ENCODE measurements at regions not wholly inside any gene's neighbourhood (a gene's known extent, or its start where the extent isn't known, plus 50 kb on each side); places are given as distances from the start of the nearest gene placed in this dataset.
"Not testable (repeated sequence)": the region's sequence is repeated elsewhere in the genome, so short reads cannot be mapped to it uniquely, and the experiment has no call there.

DNA sequence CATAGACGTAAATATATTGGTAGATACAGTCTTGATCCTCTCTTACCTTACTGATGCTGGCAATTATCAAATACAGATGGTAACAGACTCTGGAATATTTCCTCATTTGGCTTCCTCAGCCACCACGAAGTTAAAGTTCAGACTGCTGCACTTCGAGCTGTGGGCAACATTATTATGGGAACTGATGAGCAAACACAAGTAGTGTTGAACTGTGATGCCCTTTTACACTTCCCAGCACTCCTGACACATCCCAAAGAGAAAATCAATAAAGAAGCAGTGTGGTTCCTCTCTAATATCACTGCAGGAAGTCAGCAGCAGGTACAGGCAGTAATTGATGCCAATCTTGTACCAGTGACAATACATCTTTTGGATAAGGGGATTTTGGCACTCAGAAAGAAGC is 162.7 kb upstream of the NT5E start:
- Histone ChIP-seq H3K4me3 (ENCODE audit: low read length) (no peak overlapping the region), H4K5ac (ENCODE audit: low read length) (no peak overlapping the region)
- no CpG with 5 or more reads among the region's 3 CpGs for WGBS (ENCODE audit: extremely low coverage, insufficient coverage, low lambda C conversion rate)

GRCh38 chr6:85286507-85286906 is 163.4 kb upstream of the NT5E start:
- not testable (repeated sequence) for H3K4me3 ChIP-seq (ENCODE audit: low read length); H4K8ac ChIP-seq (ENCODE audit: low read depth, low read length); H3K79me2 ChIP-seq (ENCODE audit: control insufficient read depth, insufficient read depth, low read length); H3K9ac ChIP-seq (ENCODE audit: low read length); DNase-seq; H3K79me1 ChIP-seq (ENCODE audit: low read length); H3K36me3 ChIP-seq (ENCODE audit: control insufficient read depth, insufficient read depth, low read length); H3K4ac ChIP-seq (ENCODE audit: low read depth, low read length); H2BK15ac ChIP-seq (replicated peaks; ENCODE audit: low read depth); H3K27ac ChIP-seq (ENCODE audit: low read depth, low read length); H2BK120ac ChIP-seq (ENCODE audit: low read depth, low read length); H2AK5ac ChIP-seq (ENCODE audit: low read length); H4K5ac ChIP-seq (ENCODE audit: low read length); H3K23ac ChIP-seq (ENCODE audit: low read length); H3K56ac ChIP-seq (ENCODE audit: low read length); H3K27me3 ChIP-seq (ENCODE audit: insufficient read depth, low read length, poor library complexity); H3K4me2 ChIP-seq (ENCODE audit: low read length); H3K18ac ChIP-seq (ENCODE audit: low read length); H2BK5ac ChIP-seq (ENCODE audit: low read length); H3K4me1 ChIP-seq (ENCODE audit: control insufficient read depth, low read depth, low read length)

More for the DNA sequence above, 162.7 kb upstream of the NT5E start:
- no peak overlapping the region for H3K27ac ChIP-seq (ENCODE audit: low read depth, low read length)
- H3K27me3 ChIP-seq (ENCODE audit: insufficient read depth, low read length, poor library complexity): no peaks in the 10 kb centered on the region
- H3K23ac ChIP-seq (ENCODE audit: low read length): no peak overlapping the region
- no peak overlapping the region for H3K18ac ChIP-seq (ENCODE audit: low read length)
- no peaks in the 10 kb centered on the region for H3K4me1 ChIP-seq (ENCODE audit: control insufficient read depth, low read depth, low read length)
- H3K79me1 ChIP-seq (ENCODE audit: low read length): no peaks in the 10 kb centered on the region
- no peak overlapping the region for H3K56ac ChIP-seq (ENCODE audit: low read length)
- H3K9ac ChIP-seq (ENCODE audit: low read length): no peak overlapping the region
- no peak overlapping the region for H2BK5ac ChIP-seq (ENCODE audit: low read length)
- H4K8ac ChIP-seq (ENCODE audit: low read depth, low read length): no peak overlapping the region
- no peak overlapping the region for H2BK15ac ChIP-seq (replicated peaks; ENCODE audit: low read depth)
- no peaks in the 10 kb centered on the region for H3K36me3 ChIP-seq (ENCODE audit: control insufficient read depth, insufficient read depth, low read length)
- H3K4ac ChIP-seq (ENCODE audit: low read depth, low read length): no peak overlapping the region
- H2BK120ac ChIP-seq (ENCODE audit: low read depth, low read length): no peak overlapping the region
- no peaks in the 10 kb centered on the region for H3K79me2 ChIP-seq (ENCODE audit: control insufficient read depth, insufficient read depth, low read length)
- H2AK5ac ChIP-seq (ENCODE audit: low read length): no peak overlapping the region
- H3K4me2 ChIP-seq (ENCODE audit: low read length): no peak overlapping the region
- DNase-seq: no peak

DNA sequence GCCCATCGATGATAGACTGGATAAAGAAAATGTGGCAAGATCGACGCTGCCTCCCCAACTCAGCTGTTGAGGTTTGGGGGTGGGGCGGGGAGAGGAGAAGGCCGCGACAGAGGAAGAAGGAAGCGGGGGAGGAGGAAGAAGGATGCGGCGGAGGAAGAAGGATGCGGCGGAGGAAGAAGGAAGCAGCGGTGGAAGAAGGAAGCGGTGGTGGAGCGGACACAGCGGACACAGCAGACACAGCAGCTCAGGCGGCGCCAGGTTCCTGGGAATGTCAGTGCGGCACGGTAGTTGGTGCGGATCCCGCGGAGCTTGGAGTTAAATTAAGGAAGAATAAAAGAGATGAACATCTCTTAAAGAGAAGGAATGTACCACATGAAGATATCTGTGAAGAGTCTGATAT is 163.9 kb upstream of the NT5E start:
- Histone ChIP-seq H3K79me1 (ENCODE audit: low read length) (no peaks in the 10 kb centered on the region), H3K79me2 (ENCODE audit: control insufficient read depth, insufficient read depth, low read length) (no peaks in the 10 kb centered on the region), H3K4me1 (ENCODE audit: control insufficient read depth, low read depth, low read length) (no peaks in the 10 kb centered on the region), H3K4me3 (ENCODE audit: low read length) (no peak overlapping the region), H3K27me3 (ENCODE audit: insufficient read depth, low read length, poor library complexity) (no peaks in the 10 kb centered on the region), H4K8ac (ENCODE audit: low read depth, low read length) (no peak overlapping the region), H2AK5ac (ENCODE audit: low read length) (no peak overlapping the region), H3K56ac (ENCODE audit: low read length) (no peak overlapping the region), H3K36me3 (ENCODE audit: control insufficient read depth, insufficient read depth, low read length) (no peaks in the 10 kb centered on the region), H3K4ac (ENCODE audit: low read depth, low read length) (no peak overlapping the region), H2BK15ac (replicated peaks; ENCODE audit: low read depth) (no peak overlapping the region), H3K9ac (ENCODE audit: low read length) (no peak overlapping the region), H3K4me2 (ENCODE audit: low read length) (no peak overlapping the region), H2BK120ac (ENCODE audit: low read depth, low read length) (no peak overlapping the region), H2BK5ac (ENCODE audit: low read length) (no peak overlapping the region), H3K23ac (ENCODE audit: low read length) (no peak overlapping the region), H3K18ac (ENCODE audit: low read length) (no peak overlapping the region), H3K27ac (ENCODE audit: low read depth, low read length) (no peak overlapping the region), H4K5ac (ENCODE audit: low read length) (no peak overlapping the region)
- no peak for DNase-seq
- no CpG with 5 or more reads among the region's 22 CpGs for WGBS (ENCODE audit: extremely low coverage, insufficient coverage, low lambda C conversion rate)

- Histone ChIP-seq H3K36me3 (ENCODE audit: control insufficient read depth, insufficient read depth, low read length) (no peaks in the 10 kb centered on the region), H3K4me2 (ENCODE audit: low read length) (no peak overlapping the region)
These were observed 164.8 kb upstream of the NT5E start for GRCh38 chr6:85285114-85285513.

DNA sequence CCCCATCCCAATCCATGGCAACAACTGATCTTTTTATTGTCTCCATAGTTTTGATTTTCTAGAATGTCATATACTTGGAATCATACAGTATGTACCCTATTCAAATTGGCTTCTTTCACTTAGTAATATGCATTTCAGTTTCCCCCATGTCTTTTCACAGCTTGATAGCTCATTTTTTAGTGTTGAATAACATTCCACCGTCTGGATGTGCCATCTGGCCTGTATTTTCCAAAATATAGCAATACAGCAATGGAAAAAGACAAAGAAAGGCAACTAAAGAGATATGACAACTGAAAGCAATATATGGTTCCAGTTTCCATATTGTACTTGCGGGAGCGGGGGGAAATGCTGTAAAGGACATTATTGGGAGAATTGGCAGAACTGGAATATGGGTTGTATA is 166.4 kb upstream of the NT5E start:
- Histone ChIP-seq H3K4me3 (ENCODE audit: low read length) (no peak overlapping the region), H2BK15ac (replicated peaks; ENCODE audit: low read depth) (no peak overlapping the region), H3K23ac (ENCODE audit: low read length) (no peak overlapping the region), H3K4me2 (ENCODE audit: low read length) (no peak overlapping the region), H3K4me1 (ENCODE audit: control insufficient read depth, low read depth, low read length) (no peaks in the 10 kb centered on the region), H3K4ac (ENCODE audit: low read depth, low read length) (no peak overlapping the region), H3K9ac (ENCODE audit: low read length) (no peak overlapping the region), H2BK5ac (ENCODE audit: low read length) (no peak overlapping the region), H3K56ac (ENCODE audit: low read length) (no peak overlapping the region), H3K18ac (ENCODE audit: low read length) (no peak overlapping the region), H4K5ac (ENCODE audit: low read length) (no peak overlapping the region), H3K36me3 (ENCODE audit: control insufficient read depth, insufficient read depth, low read length) (no peaks in the 10 kb centered on the region), H2AK5ac (ENCODE audit: low read length) (no peak overlapping the region), H3K79me1 (ENCODE audit: low read length) (no peaks in the 10 kb centered on the region), H3K79me2 (ENCODE audit: control insufficient read depth, insufficient read depth, low read length) (no peaks in the 10 kb centered on the region), H2BK120ac (ENCODE audit: low read depth, low read length) (no peak overlapping the region), H4K8ac (ENCODE audit: low read depth, low read length) (no peak overlapping the region), H3K27me3 (ENCODE audit: insufficient read depth, low read length, poor library complexity) (no peaks in the 10 kb centered on the region), H3K27ac (ENCODE audit: low read depth, low read length) (no peak overlapping the region)
- no CpG with 5 or more reads among the region's 3 CpGs for WGBS (ENCODE audit: extremely low coverage, insufficient coverage, low lambda C conversion rate)
- no peak for DNase-seq

More at GRCh38 chr6:85285114-85285513, 164.8 kb upstream of the NT5E start:
- Histone ChIP-seq H3K4me1 (ENCODE audit: control insufficient read depth, low read depth, low read length) (no peaks in the 10 kb centered on the region), H3K23ac (ENCODE audit: low read length) (no peak overlapping the region), H2BK5ac (ENCODE audit: low read length) (no peak overlapping the region), H3K4me3 (ENCODE audit: low read length) (no peak overlapping the region), H2AK5ac (ENCODE audit: low read length) (no peak overlapping the region), H2BK120ac (ENCODE audit: low read depth, low read length) (no peak overlapping the region), H3K27ac (ENCODE audit: low read depth, low read length) (no peak overlapping the region), H3K27me3 (ENCODE audit: insufficient read depth, low read length, poor library complexity) (no peaks in the 10 kb centered on the region), H3K4ac (ENCODE audit: low read depth, low read length) (no peak overlapping the region), H4K8ac (ENCODE audit: low read depth, low read length) (no peak overlapping the region), H4K5ac (ENCODE audit: low read length) (no peak overlapping the region), H3K18ac (ENCODE audit: low read length) (no peak overlapping the region), H3K56ac (ENCODE audit: low read length) (no peak overlapping the region), H3K79me2 (ENCODE audit: control insufficient read depth, insufficient read depth, low read length) (no peaks in the 10 kb centered on the region), H3K79me1 (ENCODE audit: low read length) (no peaks in the 10 kb centered on the region), H3K9ac (ENCODE audit: low read length) (no peak overlapping the region), H2BK15ac (replicated peaks; ENCODE audit: low read depth) (no peak overlapping the region)
- DNase-seq: no peak
- no CpG with 5 or more reads among the region's 6 CpGs for WGBS (ENCODE audit: extremely low coverage, insufficient coverage, low lambda C conversion rate)

- WGBS (ENCODE audit: extremely low coverage, insufficient coverage, low lambda C conversion rate): no CpG with 5 or more reads among the region's 3 CpGs
- H4K5ac ChIP-seq (ENCODE audit: low read length): no peak overlapping the region
- DNase-seq: peak; percentile 3
- no peaks in the 10 kb centered on the region for H3K36me3 ChIP-seq (ENCODE audit: control insufficient read depth, insufficient read depth, low read length)
- H3K4me2 ChIP-seq (ENCODE audit: low read length): no peak overlapping the region
- H2BK120ac ChIP-seq (ENCODE audit: low read depth, low read length): no peak overlapping the region
- H4K8ac ChIP-seq (ENCODE audit: low read depth, low read length): no peak overlapping the region
- no peak overlapping the region for H3K4me3 ChIP-seq (ENCODE audit: low read length)
- no peak overlapping the region for H2AK5ac ChIP-seq (ENCODE audit: low read length)
- no peak overlapping the region for H3K9ac ChIP-seq (ENCODE audit: low read length)
- H2BK15ac ChIP-seq (replicated peaks; ENCODE audit: low read depth): no peak overlapping the region
- H3K18ac ChIP-seq (ENCODE audit: low read length): no peak overlapping the region
- H3K79me2 ChIP-seq (ENCODE audit: control insufficient read depth, insufficient read depth, low read length): no peaks in the 10 kb centered on the region
- H3K56ac ChIP-seq (ENCODE audit: low read length): no peak overlapping the region
- H3K27ac ChIP-seq (ENCODE audit: low read depth, low read length): no peak overlapping the region
- H3K4me1 ChIP-seq (ENCODE audit: control insufficient read depth, low read depth, low read length): no peaks in the 10 kb centered on the region
- H3K79me1 ChIP-seq (ENCODE audit: low read length): no peaks in the 10 kb centered on the region
- H3K27me3 ChIP-seq (ENCODE audit: insufficient read depth, low read length, poor library complexity): no peaks in the 10 kb centered on the region
- no peak overlapping the region for H3K4ac ChIP-seq (ENCODE audit: low read depth, low read length)
- H3K23ac ChIP-seq (ENCODE audit: low read length): no peak overlapping the region
- no peak overlapping the region for H2BK5ac ChIP-seq (ENCODE audit: low read length)
These were observed 171.3 kb upstream of the NT5E start for GRCh38 chr6:85278466-85279035.
